Activated CD4-positive, alpha-beta T cell treated with anti-CD3 and anti-CD28 coated beads for 1 hour (primary cell): ENCODE measurements at regions not wholly inside any gene's neighbourhood (a gene's known extent, or its start where the extent isn't known, plus 50 kb on each side); places are given as distances from the start of the nearest gene placed in this dataset.

Experiments
- DNase-seq: peaks from one replicate; pipeline ENCODE4 v3.0.0-alpha.2; 2020

GRCh38 chr3:21357241-21357640, 393.8 kb downstream of the ZNF385D start:
- no peak for DNase-seq

GRCh38 chr3:21356402-21356801, 394.6 kb downstream of the ZNF385D start:
- DNase-seq, result no peak

- no peak for DNase-seq
Measured at GRCh38 chr3:21345382-21345976, 405.5 kb downstream of the ZNF385D start.

- DNase-seq, result no peak
Measured at GRCh38 chr3:21331857-21332256, 419.2 kb downstream of the ZNF385D start.

GRCh38 chr3:21331321-21331720, 419.7 kb downstream of the ZNF385D start:
- no peak for DNase-seq

GRCh38 chr3:21330293-21330692, 420.7 kb downstream of the ZNF385D start:
- DNase-seq, result no peak

- DNase-seq, result no peak
Measured at GRCh38 chr3:21328711-21329390, 422.2 kb downstream of the ZNF385D start.

- no peak for DNase-seq
Measured at GRCh38 chr3:21326704-21327475, 424.1 kb downstream of the ZNF385D start.

- no peak for DNase-seq
Measured at GRCh38 chr3:21314688-21315087, 436.3 kb downstream of the ZNF385D start.

- no peak for DNase-seq
Measured at GRCh38 chr3:21310891-21311290, 440.1 kb downstream of the ZNF385D start.

GRCh38 chr3:21310161-21310560, 440.8 kb downstream of the ZNF385D start:
- DNase-seq, result no peak

- DNase-seq, result no peak
Measured at GRCh38 chr3:21297304-21297703, 453.7 kb downstream of the ZNF385D start.

- DNase-seq, result no peak
Measured at GRCh38 chr3:21294768-21295167, 456.2 kb downstream of the ZNF385D start.

GRCh38 chr3:21292971-21293370, 458.0 kb downstream of the ZNF385D start:
- DNase-seq, result no peak

- DNase-seq, result no peak
Measured at GRCh38 chr3:21290557-21290956, 460.5 kb downstream of the ZNF385D start.

GRCh38 chr3:21274079-21274571, 476.9 kb downstream of the ZNF385D start:
- no peak for DNase-seq

- no peak for DNase-seq
Measured at GRCh38 chr3:21273259-21274025, 477.6 kb downstream of the ZNF385D start.

- no peak for DNase-seq
Measured at GRCh38 chr3:21271606-21272016, 479.4 kb downstream of the ZNF385D start.

- no peak for DNase-seq
Measured at GRCh38 chr3:21269882-21270281, 481.1 kb downstream of the ZNF385D start.

GRCh38 chr3:21260507-21260906, 490.5 kb downstream of the ZNF385D start:
- no peak for DNase-seq

- no peak for DNase-seq
Measured at GRCh38 chr3:21259896-21260295, 491.1 kb downstream of the ZNF385D start.

GRCh38 chr3:21256932-21257331, 494.1 kb downstream of the ZNF385D start:
- no peak for DNase-seq

GRCh38 chr3:21238661-21239060, 512.3 kb downstream of the ZNF385D start:
- DNase-seq, result no peak
